GM04504 (cell line): ENCODE measurements at regions not wholly inside any gene's neighbourhood (a gene's known extent, or its start where the extent isn't known, plus 50 kb on each side); places are given as distances from the start of the nearest gene placed in this dataset.
A peak's percentile ranks its signal among the peaks of the same experiment; 100 is the strongest.

Experiments
- DNase-seq: peaks from one replicate; pipeline ENCODE4 v3.0.0-alpha.2; 2012; ENCODE audit warnings: low read depth

DNA sequence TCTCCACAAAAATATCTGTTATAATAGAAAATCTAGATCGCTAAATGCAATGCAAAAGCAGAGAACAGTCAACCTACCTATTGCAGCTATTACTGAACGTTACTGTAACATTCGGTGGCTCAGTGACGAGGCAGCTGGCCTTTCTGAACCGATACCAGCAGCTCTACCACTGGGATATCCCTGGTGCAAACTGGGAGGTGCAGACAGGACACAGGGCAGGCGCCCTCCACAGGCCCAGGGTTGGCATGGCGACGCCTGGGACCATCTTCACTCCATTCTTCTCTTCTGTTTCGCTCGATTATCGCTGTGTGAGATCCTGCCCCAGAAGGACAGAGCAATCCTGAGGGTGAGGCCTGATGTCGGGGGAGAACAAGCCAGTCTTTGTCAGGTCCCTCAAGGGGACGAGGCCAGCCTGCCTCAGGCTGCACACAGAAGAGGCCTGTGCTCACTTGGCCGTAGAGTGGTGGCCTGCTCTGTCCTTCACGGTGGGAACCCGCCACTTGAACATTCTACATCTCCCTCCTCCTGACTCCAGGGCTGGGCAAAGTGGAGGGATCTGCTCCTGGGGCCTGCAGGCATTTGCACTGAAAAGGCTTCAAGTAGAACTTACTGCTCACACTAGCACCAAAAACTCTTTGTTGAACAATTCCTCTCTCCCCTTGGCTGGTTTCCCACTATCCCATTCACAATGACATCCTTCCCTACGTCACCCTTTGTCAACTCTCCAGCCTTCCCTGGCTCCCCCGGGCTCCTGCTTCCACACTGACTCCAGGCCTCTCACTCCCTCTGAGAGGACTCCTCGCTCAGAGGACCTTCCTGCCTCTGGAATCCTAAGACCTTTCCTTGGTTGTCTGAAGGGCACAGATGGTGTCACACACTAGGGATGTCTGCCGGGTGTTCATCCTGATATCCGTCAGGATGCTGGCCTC lies 49.7 kb downstream of the CYRIA start:
- DNase-seq, result no peak

DNA sequence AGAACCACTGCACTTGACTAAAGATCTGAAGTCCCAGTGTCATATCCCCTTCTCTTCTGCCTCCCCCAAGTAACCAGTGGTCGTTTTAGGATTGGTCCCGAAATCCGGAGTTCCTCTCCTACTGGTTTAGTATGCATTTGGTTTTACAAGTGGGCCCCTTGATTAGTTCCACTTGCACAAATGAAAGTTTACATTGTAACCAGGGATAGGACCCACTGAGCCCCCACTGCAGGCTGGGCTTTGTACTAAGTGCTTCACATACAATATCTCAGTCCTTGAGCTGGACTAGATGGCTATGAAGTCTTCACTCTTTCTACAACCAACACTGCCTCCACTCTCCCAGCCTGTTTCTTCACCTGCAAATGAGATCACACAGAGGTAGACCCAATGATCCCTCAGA lies 50.4 kb downstream of the CYRIA start:
- DNase-seq, result no peak

DNA sequence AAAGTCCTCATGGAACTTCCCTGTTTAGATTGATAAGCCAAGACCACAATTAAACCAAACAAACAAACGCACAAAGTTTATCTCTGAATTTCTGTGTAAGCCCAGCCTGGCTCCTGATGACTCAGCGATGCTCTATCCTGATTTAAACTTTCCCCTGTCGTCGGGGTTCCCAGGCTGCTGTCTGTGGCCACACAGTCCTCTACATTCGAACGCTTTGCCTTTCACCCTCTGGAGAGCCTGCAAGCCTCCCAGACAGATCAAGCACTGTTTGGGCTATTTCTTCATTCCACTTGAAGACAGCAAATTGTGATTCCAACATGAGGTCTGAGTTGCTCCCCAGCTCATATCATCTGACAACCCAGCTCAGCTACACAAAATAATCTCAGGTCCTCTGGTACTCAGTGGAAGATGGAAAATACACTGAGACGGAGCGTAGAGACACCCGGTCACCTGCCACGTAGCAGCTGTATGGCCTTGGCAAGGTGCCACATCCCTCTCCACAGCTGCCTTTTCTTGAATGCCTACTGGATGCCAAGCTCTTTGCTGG lies 51.2 kb downstream of the CYRIA start:
- no peak for DNase-seq

DNA sequence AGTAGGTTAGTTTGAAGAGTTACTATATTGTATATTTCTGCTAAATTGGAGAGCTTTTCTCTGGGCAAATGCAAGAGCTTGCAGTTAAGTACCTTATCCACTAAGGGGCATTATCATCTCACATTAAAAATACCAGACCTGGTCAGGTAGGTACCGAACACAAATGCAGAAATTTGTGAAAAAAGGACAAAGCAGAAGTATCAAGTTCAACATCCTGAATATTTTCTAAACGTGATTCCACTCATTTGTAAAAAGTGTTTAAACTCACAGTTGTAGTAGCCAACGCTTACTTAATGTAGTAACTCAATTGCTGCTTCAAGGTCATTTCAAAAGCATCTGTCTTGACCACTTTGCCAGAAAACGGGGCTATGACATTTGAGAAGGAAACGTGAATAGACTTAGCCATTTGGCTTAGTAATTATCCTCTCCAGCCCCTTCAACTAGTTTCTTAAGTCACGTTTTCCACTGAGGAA lies 52.1 kb downstream of the CYRIA start:
- no peak for DNase-seq

DNA sequence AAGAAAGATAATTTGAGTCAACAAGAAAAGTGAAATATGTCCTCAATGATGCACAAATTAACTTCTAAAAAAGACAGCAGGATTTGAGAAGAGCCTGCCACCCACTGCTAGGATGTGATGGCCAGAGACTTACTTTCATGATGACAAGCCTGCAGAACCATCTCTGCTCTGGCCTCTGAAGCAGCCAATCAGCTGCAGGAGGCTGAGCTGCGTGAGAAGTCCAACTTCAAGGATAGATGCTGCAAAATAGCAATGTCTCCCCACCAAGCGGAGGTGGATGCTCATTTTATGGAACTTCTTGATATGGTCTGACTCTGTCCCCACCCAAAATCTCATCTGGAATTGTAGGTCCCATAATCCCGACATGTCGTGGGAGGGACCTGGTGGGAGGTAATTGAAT lies 53.1 kb downstream of the CYRIA start:
- DNase-seq, result no peak

DNA sequence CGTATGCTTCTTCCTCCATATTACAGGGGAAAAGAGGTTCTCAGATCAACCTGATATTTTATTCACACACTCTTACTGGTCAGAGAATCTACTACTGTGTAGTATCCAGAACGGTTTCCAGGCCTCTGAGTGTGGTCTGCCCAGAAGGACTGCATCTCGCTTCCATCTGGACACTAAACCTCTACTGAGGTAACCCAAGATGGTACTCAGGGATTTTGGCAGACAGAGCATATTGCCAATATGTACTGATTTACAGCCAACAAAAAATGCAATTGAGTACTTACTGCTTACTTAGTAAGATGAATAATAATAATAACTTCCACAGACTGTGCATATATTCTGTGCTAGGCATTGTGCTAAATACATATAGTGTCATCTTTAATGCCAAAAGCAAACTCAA lies 55.8 kb downstream of the CYRIA start:
- DNase-seq, result no peak

DNA sequence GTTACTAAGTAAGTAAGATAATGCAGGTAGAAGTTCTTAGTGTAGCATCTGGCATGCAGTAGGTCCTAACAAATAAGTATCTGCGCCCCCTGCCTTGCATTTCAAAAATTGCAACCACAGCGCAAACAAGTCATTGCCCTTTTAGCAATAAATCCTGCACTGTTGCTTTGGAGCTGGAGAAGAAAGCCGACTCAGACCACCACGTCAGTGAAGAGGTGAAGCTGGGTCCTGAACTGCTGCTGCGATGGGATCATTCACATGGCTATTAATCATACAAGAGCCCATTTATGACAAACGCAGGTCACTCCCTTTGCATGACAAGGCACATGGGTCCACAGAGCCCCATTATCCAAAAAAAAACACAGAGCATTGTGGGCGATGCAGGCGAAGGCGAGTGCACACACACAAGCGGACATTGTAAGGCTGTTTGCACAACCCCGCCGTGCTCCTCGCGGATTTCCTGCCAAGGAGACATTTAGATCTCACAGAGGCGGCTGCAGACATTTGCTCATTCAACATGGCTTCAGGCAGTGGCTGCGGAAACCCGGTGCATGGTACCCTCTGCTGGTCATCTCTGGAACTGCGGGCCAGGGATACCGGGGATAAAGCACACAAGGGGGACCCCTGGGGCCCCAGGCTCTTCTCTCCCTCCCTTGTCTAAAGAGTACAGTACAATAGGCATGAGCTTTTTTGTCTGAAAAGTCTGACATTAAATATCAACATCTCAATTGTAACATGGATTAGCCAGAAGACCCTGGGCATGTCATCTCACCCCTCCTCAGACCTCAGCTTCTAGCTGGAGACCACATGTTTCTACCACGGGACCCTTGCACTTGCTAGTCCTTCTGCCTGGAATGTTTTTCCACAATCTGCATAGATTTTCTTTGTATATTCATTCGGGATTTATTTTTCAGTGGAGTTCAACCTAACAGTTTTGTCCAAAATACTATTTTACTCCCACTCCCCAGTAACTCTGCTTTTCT lies 56.7 kb downstream of the CYRIA start:
- peak; percentile 47 for DNase-seq

DNA sequence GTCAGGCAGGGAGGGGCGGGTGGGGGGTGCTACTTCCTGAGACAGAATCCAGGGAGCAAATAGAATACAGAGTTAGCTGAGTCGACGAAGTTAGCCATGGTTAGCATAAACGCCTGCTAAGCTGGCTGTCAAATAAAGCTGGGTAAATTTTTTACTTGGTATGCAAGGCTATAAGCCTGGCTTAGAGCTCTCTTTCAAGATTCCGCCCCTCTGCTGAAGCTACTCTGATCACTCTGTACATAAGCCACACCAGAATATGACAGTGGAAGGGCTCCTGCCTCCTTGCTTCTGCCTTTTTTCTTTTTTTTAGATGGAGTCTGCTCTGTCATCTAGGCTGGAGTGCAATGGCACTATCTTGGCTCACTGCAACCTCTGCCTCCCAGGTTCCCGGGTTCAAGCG lies 58.3 kb downstream of the CYRIA start:
- DNase-seq, result no peak

DNA sequence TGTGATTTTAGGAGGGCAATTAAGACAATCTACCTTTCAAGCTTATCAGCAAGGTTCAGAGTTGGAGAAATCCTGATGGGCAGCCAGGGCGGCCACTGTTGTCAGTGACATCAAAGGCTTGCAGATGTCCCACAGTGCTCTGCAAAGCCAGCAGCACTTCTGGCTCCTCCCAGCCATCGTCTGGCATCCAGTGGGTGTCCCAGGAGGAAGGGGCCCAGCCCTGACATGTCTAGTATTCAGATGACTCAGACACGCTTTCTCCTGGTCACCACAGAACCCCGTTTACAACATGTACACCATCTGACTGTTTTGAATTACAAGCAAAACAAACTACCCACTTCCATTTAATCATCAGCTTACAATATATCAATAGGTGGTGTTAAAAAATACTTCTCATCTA lies 61.4 kb downstream of the CYRIA start:
- DNase-seq, result no peak

DNA sequence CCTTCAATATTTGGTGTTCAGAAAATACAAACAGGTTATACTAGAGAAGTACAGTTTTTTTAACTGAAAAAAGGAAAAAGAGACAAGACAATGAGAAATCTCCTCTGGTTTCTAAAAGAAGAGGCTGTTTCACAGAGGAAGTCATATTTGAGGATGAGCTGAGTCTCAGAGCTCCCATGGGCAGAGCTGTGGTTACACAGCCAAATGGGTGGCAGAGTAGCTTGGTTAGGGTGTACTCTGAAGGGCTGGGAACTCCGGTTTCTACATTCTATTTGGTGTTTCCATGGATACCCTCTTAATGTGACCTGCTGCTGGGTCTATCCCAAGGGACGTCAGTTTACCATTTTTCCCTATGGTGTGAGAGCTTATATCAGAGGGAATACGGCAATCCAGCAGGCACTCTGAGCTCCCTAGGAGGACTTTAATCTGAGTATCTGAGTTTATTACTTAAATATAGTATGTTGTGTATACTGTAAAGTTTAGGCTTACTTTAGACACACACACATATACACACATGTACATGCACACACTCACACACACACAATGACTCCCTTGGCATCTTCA lies 74.2 kb downstream of the CYRIA start:
- DNase-seq, result no peak

DNA sequence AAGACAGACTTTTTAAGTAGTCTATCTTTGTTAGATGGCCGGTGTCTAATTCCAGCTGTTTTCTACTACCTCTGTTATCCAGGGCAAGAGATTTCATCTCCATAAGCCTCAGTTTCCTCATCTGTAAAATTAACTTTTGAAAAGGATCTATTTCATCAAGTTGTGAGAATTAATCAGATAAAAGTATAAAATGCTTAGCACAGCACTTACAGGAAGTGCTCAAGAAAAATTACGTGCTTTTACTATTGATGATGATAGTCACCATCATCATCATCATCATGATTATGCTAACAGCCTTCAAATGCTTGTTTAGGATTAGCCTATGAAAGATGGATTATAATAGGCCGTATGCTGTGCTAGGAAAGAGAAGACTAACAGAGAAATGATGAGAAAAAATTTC lies 76.2 kb downstream of the CYRIA start:
- no peak for DNase-seq

DNA sequence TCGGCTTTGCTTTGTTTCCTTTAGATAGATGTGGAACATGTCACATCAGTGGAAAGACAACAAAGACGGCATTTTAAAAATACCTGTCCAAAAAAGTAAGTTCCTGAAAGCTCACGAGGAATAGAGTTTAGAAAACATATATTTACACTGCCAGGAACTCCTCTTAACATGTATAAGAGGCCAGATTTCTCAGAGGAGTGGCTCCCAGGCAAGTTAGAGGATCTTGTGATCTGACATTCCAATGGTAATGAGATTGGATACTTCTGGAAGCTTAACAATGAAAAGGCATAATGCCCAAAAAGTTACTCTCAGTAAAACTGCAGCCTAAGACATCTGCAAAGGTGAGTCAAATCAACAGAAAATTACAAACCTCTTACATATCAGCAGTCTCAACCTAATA lies 77.1 kb downstream of the CYRIA start:
- no peak for DNase-seq

DNA sequence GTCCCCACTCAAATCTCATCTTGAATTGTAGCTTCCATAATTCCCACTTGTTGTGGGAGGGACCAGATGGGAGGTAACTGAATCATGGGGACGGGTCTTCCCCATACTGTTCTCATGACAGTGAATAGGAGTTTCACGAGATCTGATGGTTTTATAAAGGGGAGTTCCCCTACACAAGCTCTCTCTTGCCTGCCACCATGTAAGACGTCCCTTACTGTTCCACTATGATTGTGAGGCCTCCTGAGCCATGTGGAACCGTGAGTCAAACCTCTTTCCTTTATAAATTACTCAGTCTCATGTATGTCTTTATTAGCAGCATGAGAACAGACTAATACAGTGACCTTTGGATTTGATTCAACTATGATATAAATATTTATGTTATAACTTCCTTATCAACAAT lies 78.0 kb downstream of the CYRIA start:
- no peak for DNase-seq

DNA sequence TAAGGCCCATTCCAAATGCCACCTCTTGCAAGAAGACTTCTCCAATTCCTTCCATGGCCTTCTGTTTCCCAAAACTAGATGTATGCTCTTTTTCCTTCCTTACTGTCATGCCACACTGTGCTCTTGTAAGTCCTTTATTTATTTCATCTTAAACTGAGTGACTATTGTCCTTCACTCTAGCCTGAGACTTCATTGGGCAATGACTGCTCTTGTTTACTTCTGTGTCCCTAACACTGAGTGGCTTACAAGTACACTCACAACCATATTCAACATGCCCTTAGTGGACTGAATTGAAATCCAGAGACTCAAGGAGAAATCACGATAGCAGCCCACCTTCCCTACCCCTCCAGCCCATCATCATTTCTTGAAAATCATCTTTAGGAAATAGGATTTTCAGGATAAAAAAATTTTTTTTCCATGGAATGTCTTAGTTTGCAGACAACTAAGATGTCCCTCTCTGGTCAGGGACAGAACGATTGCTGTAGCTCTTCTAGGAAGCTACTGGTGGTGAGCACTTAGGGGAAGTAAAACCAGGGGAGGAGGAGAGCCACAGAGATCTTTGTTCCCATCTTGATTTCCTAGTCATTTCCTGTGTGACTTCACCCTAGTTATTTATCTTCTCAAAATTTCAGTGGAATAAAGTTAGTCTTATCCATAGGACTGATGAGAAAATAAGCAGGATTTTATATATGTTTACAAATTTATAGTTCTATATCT lies 80.7 kb downstream of the CYRIA start:
- no peak for DNase-seq

DNA sequence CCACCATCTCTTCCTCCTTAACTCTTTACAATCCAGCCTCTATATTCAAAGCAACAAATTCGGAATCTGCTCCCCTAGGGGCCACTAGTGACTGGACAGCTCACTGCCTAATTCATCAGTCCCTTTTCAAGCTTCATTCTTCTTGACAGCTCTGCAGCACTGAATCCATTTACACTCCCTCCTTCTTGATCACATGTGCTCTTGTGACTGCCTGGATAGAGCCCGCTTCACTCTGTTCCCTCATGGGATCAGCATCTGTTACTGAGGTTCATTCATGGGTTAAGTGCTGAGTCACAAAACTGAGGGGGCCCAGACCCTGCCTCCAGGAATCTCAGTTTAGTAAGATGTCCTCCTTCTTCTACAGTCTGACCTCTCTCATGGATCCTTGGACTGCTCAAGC lies 81.5 kb downstream of the CYRIA start:
- no peak for DNase-seq

DNA sequence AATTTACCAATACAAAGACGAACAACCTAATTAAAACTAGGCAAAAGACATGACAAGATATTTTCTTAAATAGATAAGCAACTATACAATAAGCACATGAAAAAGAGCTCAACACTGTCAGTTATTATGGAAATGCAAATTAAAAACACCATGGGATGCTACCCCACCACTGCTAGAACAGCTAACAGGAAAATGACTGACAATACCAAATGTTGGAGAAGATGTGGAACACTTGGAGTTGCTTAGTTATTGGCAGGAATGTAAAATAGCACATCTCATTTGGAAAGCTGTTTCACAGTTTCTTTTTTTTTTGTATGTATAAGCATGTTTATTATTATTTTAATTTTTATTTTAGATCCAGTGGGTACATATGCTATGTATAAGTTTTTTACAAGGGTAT lies 84.4 kb downstream of the CYRIA start:
- no peak for DNase-seq

DNA sequence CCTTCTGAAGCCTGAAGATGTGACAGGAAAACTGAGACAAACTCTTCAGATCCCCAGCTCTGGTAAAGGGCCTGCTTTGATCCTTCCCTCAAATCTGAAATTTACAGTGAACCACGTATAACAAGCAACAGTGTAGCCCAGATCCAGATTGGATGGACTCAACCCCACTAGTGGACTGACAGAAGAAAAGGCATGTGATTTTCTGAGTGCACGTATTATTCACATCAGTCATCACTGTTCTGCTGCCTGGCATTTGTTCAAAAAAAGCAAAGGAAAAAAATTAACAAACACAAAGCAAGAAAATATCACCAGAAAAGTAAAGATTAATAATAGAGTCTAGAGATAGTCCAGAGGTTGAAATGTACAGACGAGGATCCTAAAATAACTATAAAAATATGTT lies 87.6 kb downstream of the CYRIA start:
- DNase-seq, result no peak

DNA sequence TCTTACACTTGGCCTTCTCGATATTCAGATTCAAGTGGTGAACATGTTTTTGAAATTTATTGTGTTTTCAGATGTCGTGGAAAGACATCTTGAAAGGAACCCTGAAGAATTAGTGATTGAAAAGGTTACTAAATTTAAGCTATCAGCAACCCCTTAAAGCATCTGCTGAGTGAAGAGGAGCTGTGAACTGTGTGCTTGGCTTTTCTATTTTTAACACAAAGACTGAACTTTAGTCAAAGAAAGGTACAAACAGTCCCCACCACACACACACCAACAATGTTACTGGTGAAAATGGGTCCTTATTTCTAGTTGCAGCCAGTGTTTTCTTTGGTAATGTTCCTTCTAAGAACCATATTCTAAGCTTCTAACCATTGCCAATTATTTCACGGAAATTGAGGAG lies 95.1 kb downstream of the CYRIA start:
- no peak for DNase-seq

DNA sequence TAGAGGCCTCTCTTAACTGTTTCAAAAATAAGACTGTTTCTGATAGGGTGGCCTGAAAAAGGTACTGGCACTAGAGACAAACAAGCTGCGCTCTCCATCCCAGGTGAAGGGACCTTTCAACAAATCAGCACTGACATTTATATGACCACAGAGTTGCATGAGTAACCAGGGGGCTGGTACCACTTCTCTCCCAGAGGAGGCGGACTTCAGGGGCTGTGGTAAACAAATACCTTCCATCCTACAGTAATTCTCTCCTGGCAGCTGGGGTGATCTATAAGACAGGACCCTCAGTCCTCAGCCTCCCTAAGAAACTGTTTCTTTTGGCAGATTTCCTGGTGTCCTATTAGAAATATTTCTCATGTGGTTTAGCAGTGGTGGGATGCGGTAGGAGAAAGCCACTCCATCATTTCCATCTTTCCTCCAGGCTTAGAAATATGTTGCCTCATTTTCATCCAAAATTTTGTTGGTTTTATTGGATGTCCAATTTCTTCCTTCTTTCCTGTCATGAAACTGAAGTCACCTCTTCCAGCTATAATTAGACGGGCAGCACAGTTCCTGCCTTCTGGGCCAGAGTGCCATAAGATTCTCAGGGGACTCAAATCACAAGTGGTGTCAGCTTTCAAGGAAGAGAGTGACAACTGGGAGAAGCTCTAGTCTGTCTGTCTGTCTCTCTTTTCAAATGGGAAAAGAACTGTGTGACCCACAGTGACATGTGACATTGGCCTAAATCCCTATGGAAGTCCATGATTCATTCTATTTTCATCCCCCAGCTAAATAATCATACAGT lies 96.4 kb downstream of the CYRIA start:
- DNase-seq, result no peak

DNA sequence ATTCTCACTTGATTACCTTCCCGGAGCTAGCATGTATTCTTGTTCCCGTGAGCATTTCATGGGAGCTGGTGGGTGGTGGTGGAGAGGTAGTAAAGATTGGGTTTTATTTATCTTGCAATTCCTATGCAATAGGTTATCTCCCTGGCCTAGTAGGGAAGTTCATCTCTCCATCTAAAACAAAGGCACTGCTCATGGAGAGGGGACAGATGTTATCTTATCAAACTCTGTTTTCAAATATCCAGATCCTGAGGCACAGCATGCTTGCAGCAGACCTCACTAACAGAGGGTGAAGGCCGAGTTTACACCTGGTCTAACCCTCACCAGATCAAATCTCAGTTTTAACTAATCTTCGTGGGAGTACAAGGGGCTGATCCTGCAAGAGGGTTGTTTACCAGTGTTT lies 98.9 kb downstream of the CYRIA start:
- no peak for DNase-seq

DNA sequence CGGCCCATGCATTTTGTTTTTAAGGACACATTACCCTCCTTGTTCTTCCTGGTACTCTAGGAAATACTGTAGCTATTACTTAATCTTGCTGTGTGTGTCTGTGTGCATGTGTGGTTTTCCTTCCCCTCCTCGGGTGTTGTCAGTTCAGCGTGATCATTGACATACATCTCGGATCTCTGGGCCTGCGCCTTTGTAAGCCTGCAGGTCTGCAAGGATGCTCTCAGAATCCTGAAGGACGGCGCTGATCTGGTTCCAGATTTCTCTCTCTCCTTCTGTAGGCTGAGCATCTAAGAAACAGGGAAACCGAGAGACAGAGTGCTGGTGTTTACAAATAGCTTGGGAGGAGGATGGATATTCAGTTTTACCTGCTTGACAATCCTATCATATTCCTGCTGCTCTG lies 100.2 kb downstream of the CYRIA start:
- DNase-seq, result no peak
